ENCODE measurements at regions not wholly inside any gene's neighbourhood (a gene's known extent, or its start where the extent isn't known, plus 50 kb on each side); places are given as distances from the start of the nearest gene placed in this dataset.

DNA sequence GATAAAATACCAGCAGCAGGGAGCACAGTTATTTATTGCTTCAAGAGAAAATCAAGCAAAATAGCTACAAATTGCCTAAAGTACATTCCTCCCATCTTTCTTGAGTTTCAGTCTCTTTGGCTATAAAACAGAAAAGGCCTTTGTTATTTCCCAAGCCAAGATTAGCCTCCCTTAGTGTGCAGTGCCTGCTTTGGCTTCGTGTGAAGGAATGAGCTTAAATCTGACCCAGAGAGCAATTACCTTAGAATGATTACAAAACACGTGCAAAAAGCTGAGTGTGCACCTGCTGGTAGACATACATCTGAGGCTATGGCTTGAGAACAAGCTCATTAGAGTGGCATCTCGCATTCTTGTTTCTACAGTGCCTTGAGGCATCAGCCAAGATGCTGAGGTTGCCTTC, 250.8 kb downstream of the C4orf33 start:
- H3K9me3 ChIP-seq (ENCODE audit: control insufficient read depth, insufficient read depth, low read depth, low read length) = no peaks in the 10 kb centered on the region
- no peaks in the 10 kb centered on the region for H3K4me1 ChIP-seq (ENCODE audit: control insufficient read depth, insufficient read depth, low read length)
- no peaks in the 10 kb centered on the region for H3K36me3 ChIP-seq (ENCODE audit: control insufficient read depth in 2 of 2, insufficient read depth in 1 of 2, low read length in 2 of 2)
- POLR2A ChIA-PET = no interaction called here
- TF ChIP-seq ZNF548 (tag by site-specific recombination; IDR thresholded peaks at IDR 0.05) = no peak
- no peak for TF ChIP-seq HOXA7 (CRISPR knock-in tag; IDR thresholded peaks at IDR 0.05; ENCODE audit: borderline replicate concordance)
- no peak overlapping the region for H3K27ac ChIP-seq (ENCODE audit: extremely low read depth, low read depth, low read length)
- CTCF ChIA-PET = interaction anchor here (0.5 kb wide), 1 partner anchor 998 kb away, joined by 3 read pairs; no protein-coding TSS in a partner anchor
- no peak overlapping the region for H3K4me3 ChIP-seq (ENCODE audit: low read depth, low read length)

DNA sequence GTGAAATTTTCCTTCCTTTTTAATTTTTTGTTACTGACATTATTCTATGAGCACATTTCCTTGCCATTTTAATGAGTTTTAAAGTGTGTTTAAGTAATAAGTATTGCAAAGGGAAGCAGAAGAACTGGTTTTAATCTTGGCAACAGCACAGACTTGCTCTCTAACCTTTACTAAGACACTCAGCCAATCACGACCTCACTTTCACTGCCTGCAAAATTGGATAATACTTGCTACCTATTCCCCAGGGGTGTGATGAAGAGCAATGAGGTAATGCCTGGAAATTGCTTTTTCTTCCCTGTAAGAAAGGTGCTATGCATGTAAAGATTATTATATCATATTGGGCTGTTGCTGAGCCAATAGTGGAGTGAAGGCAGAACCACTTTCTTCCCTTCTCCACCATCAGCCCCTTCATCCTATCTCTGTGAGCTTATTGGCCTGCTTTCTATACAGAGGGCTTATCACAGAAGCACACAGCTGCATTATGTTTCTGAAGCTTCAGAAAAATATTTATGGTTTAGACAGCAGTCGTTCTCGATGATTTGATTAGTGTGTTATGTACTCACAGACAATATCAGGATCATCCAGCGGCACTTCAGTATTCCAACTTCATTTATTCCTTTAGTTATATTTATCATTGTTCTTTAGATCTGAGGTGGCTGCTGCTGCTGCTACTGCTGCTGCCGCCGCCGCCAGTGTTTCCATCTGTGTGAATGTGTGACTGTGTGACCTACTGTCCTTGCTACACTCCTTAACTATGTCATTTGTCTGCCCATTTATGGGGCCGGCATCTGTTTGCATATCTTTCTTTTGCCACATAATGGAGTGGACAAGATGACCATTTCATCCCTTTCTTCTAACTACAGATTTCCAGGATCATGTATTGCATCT, 255.1 kb downstream of the C4orf33 start:
- Histone ChIP-seq H3K27ac (ENCODE audit: extremely low read depth, low read depth, low read length) (no peak overlapping the region), H3K36me3 (ENCODE audit: control insufficient read depth in 2 of 2, insufficient read depth in 1 of 2, low read length in 2 of 2) (no peaks in the 10 kb centered on the region), H3K9me3 (ENCODE audit: control insufficient read depth, insufficient read depth, low read depth, low read length) (no peaks in the 10 kb centered on the region), H3K4me1 (ENCODE audit: control insufficient read depth, insufficient read depth, low read length) (no peaks in the 10 kb centered on the region), H3K4me3 (ENCODE audit: low read depth, low read length) (no peak overlapping the region)
- CTCF ChIA-PET = no interaction called here
- TF ChIP-seq, protein P1, sequence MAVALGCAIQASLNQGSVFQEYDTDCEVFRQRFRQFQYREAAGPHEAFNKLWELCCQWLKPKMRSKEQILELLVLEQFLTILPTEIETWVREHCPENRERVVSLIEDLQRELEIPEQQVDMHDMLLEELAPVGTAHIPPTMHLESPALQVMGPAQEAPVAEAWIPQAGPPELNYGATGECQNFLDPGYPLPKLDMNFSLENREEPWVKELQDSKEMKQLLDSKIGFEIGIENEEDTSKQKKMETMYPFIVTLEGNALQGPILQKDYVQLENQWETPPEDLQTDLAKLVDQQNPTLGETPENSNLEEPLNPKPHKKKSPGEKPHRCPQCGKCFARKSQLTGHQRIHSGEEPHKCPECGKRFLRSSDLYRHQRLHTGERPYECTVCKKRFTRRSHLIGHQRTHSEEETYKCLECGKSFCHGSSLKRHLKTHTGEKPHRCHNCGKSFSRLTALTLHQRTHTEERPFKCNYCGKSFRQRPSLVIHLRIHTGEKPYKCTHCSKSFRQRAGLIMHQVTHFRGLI (tag by site-specific recombination; IDR thresholded peaks at IDR 0.05) = no peak
- no peak for TF ChIP-seq KLF10 (tag by site-specific recombination; IDR thresholded peaks at IDR 0.05)
- TF ChIP-seq ZNF544 (tag by site-specific recombination; IDR thresholded peaks at IDR 0.05) = no peak
- no peak for TF ChIP-seq ZNF221 (tag by site-specific recombination; IDR thresholded peaks at IDR 0.05; ENCODE audit: borderline replicate concordance)
- TF ChIP-seq ZNF433 (tag by site-specific recombination; IDR thresholded peaks at IDR 0.05; ENCODE audit: low read depth) = no peak
- no peak for TF ChIP-seq SP3 (tag by site-specific recombination; IDR thresholded peaks at IDR 0.05)
- no peak for TF ChIP-seq ZFHX2 (tag by site-specific recombination; conservative IDR thresholded peaks at IDR 0.05)
- POLR2A ChIA-PET = no interaction called here

DNA sequence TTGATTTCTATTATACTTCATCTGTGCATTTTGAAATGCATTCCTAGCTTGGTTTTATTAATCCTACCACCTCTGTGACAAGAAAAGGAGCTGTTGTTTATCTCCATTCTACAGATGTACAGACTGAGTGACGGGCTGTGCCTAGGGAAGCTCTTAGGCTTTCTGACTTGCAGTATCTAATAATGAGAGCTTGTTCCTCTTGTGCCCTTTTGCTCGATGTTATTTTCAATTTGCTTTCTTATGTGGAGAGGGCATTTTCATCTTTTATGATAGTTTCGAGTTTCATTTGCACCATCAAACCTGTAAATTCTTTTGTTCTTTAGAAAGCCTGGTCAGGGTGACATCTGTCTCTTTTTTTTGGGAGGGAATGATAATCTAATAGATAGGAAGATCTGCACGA, 256.5 kb downstream of the C4orf33 start:
- H3K36me3 ChIP-seq (ENCODE audit: control insufficient read depth in 2 of 2, insufficient read depth in 1 of 2, low read length in 2 of 2) = no peaks in the 10 kb centered on the region
- CTCF ChIA-PET = no interaction called here
- POLR2A ChIA-PET = no interaction called here
- H3K4me3 ChIP-seq (ENCODE audit: low read depth, low read length) = no peak overlapping the region
- H3K9me3 ChIP-seq (ENCODE audit: control insufficient read depth, insufficient read depth, low read depth, low read length) = no peaks in the 10 kb centered on the region
- no peaks in the 10 kb centered on the region for H3K4me1 ChIP-seq (ENCODE audit: control insufficient read depth, insufficient read depth, low read length)
- no peak overlapping the region for H3K27ac ChIP-seq (ENCODE audit: extremely low read depth, low read depth, low read length)
- TF ChIP-seq ZNF561 (tag by site-specific recombination; IDR thresholded peaks at IDR 0.05; ENCODE audit: borderline replicate concordance) (no peak), ZNF792 (tag by site-specific recombination; IDR thresholded peaks at IDR 0.05) (no peak), ZNF560 (tag by site-specific recombination; IDR thresholded peaks at IDR 0.05; ENCODE audit: borderline replicate concordance) (no peak), ZNF791 (tag by site-specific recombination; IDR thresholded peaks at IDR 0.05) (no peak), ZIC2 (tag by site-specific recombination; IDR thresholded peaks at IDR 0.05) (no peak), EGR2 (tag by site-specific recombination; IDR thresholded peaks at IDR 0.05; ENCODE audit: low read depth) (no peak), KLF7 (tag by site-specific recombination; IDR thresholded peaks at IDR 0.05; ENCODE audit: borderline replicate concordance) (no peak), REPIN1 (tag by site-specific recombination; IDR thresholded peaks at IDR 0.05; ENCODE audit: low read depth) (no peak), SP3 (tag by site-specific recombination; IDR thresholded peaks at IDR 0.05) (no peak), ZNF514 (tag by site-specific recombination; IDR thresholded peaks at IDR 0.05) (no peak), BCL11B (tag by site-specific recombination; IDR thresholded peaks at IDR 0.05; ENCODE audit: low read depth) (no peak), KLF8 (tag by site-specific recombination; IDR thresholded peaks at IDR 0.05) (no peak)
- TF ChIP-seq, protein P2, sequence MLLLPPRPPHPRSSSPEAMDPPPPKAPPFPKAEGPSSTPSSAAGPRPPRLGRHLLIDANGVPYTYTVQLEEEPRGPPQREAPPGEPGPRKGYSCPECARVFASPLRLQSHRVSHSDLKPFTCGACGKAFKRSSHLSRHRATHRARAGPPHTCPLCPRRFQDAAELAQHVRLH (tag by site-specific recombination; IDR thresholded peaks at IDR 0.05) = no peak
- TF ChIP-seq, protein P3, sequence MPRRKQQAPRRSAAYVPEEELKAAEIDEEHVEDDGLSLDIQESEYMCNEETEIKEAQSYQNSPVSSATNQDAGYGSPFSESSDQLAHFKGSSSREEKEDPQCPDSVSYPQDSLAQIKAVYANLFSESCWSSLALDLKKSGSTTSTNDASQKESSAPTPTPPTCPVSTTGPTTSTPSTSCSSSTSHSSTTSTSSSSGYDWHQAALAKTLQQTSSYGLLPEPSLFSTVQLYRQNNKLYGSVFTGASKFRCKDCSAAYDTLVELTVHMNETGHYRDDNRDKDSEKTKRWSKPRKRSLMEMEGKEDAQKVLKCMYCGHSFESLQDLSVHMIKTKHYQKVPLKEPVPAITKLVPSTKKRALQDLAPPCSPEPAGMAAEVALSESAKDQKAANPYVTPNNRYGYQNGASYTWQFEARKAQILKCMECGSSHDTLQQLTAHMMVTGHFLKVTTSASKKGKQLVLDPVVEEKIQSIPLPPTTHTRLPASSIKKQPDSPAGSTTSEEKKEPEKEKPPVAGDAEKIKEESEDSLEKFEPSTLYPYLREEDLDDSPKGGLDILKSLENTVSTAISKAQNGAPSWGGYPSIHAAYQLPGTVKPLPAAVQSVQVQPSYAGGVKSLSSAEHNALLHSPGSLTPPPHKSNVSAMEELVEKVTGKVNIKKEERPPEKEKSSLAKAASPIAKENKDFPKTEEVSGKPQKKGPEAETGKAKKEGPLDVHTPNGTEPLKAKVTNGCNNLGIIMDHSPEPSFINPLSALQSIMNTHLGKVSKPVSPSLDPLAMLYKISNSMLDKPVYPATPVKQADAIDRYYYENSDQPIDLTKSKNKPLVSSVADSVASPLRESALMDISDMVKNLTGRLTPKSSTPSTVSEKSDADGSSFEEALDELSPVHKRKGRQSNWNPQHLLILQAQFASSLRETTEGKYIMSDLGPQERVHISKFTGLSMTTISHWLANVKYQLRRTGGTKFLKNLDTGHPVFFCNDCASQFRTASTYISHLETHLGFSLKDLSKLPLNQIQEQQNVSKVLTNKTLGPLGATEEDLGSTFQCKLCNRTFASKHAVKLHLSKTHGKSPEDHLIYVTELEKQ (tag by site-specific recombination; IDR thresholded peaks at IDR 0.05; ENCODE audit: borderline replicate concordance) = no peak
- TF ChIP-seq, protein P4, sequence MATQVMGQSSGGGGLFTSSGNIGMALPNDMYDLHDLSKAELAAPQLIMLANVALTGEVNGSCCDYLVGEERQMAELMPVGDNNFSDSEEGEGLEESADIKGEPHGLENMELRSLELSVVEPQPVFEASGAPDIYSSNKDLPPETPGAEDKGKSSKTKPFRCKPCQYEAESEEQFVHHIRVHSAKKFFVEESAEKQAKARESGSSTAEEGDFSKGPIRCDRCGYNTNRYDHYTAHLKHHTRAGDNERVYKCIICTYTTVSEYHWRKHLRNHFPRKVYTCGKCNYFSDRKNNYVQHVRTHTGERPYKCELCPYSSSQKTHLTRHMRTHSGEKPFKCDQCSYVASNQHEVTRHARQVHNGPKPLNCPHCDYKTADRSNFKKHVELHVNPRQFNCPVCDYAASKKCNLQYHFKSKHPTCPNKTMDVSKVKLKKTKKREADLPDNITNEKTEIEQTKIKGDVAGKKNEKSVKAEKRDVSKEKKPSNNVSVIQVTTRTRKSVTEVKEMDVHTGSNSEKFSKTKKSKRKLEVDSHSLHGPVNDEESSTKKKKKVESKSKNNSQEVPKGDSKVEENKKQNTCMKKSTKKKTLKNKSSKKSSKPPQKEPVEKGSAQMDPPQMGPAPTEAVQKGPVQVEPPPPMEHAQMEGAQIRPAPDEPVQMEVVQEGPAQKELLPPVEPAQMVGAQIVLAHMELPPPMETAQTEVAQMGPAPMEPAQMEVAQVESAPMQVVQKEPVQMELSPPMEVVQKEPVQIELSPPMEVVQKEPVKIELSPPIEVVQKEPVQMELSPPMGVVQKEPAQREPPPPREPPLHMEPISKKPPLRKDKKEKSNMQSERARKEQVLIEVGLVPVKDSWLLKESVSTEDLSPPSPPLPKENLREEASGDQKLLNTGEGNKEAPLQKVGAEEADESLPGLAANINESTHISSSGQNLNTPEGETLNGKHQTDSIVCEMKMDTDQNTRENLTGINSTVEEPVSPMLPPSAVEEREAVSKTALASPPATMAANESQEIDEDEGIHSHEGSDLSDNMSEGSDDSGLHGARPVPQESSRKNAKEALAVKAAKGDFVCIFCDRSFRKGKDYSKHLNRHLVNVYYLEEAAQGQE (tag by site-specific recombination; IDR thresholded peaks at IDR 0.05) = no peak

All from HEK293 (cell line).